IPS DF 6.9 (cell line): ENCODE measurements at regions not wholly inside any gene's neighbourhood (a gene's known extent, or its start where the extent isn't known, plus 50 kb on each side); places are given as distances from the start of the nearest gene placed in this dataset.

Experiments used
- DNase-seq: peaks from one replicate; pipeline ENCODE4 v3.0.0-alpha.2; 2013; ENCODE audit warnings: low read depth, low spot score
- H3K27ac ChIP-seq: one replicate; pipeline ENCODE4 v1.5.1; 2013; ENCODE audit warnings: low read length, control low read depth
- H3K27me3 ChIP-seq: 2 replicates; pipeline ENCODE4 v1.6.1; 2013; ENCODE audit warnings: mild to moderate bottlenecking, low read length; ENCODE audit not compliant: control insufficient read depth, insufficient read depth
- H3K36me3 ChIP-seq: 2 replicates; pipeline ENCODE4 v1.6.1; 2013; ENCODE audit warnings: low read length; ENCODE audit not compliant: control insufficient read depth, insufficient read depth
- H3K4me1 ChIP-seq: 2 replicates; pipeline ENCODE4 v1.6.1; 2013; ENCODE audit warnings: low read length; ENCODE audit not compliant: control insufficient read depth, insufficient read depth
- H3K4me3 ChIP-seq: 2 replicates; pipeline ENCODE4 v1.5.1; 2013; ENCODE audit warnings: mild to moderate bottlenecking, low read length
- H3K9me3 ChIP-seq: 2 replicates; pipeline ENCODE4 v1.6.1; 2013; ENCODE audit warnings: low read length, inconsistent platforms; ENCODE audit not compliant: control insufficient read depth, insufficient read depth
- WGBS: extraction: QIAGEN DNeasy Blood & Tissue Kit; methylation state at CpG from one replicate; pipeline ENCODE4 v1.1.7; 2013; ENCODE audit warnings: mixed read lengths, missing lambda C conversion rate; ENCODE audit not compliant: insufficient read length, insufficient coverage; 5-methylcytosine and 5-hydroxymethylcytosine counted together

DNA sequence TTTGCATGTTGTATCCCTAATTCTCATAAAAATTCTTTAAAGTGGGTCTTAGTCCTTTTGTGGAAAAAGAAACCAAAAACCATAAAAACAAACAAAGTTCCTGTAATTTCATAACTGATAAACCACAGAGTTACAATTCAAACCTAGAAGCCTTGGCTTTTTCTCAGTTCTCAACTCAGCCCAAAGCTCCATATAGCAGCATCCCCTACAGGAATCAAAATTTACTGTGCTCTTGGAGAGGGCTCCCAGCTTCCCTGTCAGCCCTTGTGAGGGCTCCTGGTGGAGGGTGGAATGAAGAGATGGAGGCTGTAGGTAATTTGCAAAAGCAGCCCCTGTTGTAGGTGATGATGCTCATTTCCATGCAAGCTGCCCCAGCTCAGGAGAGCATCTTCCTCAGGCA lies 506.1 kb upstream of the KIRREL3 start:
- H3K27ac ChIP-seq: no peak overlapping the region
- H3K36me3 ChIP-seq: no peaks in the 10 kb centered on the region
- H3K4me1 ChIP-seq: no peaks in the 10 kb centered on the region
- no peaks in the 10 kb centered on the region for H3K27me3 ChIP-seq
- no peak overlapping the region for H3K4me3 ChIP-seq
- no peaks in the 10 kb centered on the region for H3K9me3 ChIP-seq
- DNase-seq: no peak

DNA sequence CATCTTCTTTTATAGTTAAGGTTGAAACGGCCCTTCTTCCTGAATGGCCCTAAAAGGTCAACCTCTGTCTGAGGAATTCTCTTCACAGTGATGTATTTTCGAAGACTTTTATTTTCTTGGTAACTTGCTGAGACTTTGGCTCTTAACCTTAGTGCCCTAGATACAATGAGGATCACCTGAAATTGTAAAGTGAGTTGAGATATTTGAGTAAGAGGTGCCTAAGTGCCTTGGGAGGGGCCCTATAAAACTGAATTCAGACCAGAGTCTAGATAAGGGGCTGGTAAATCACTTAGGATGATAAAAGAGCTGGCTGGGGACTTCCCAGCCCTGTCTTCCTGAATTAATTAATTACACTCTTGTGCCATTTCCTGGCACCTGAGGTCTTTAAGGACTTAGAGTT lies 505.6 kb upstream of the KIRREL3 start:
- no peaks in the 10 kb centered on the region for H3K36me3 ChIP-seq
- no peak for DNase-seq
- no peaks in the 10 kb centered on the region for H3K9me3 ChIP-seq
- no CpG with 5 or more reads among the region's 2 CpGs for WGBS
- no peak overlapping the region for H3K4me3 ChIP-seq
- no peaks in the 10 kb centered on the region for H3K4me1 ChIP-seq
- no peaks in the 10 kb centered on the region for H3K27me3 ChIP-seq
- no peak overlapping the region for H3K27ac ChIP-seq

DNA sequence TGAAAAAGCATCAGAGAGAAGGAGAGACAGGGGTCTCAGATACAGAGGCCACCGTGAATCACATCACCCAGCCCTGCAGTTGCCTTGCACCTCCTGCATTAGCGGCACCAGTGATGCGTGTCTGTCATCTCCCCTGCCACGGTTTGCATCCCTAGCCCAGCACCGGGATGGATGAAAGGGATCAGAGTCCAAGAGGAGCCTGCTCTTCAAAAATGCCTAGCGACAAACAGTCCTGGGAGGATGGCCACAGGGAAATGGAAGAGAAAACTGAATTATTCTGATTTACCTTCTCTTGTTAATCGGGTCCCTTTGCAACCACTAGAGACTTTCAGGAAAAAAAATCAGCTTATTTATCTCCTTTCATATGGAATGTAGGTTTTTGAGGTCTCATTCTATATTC lies 495.6 kb upstream of the KIRREL3 start:
- no peak overlapping the region for H3K4me3 ChIP-seq
- WGBS: no CpG with 5 or more reads among the region's 7 CpGs
- H3K36me3 ChIP-seq: no peaks in the 10 kb centered on the region
- no peaks in the 10 kb centered on the region for H3K4me1 ChIP-seq
- no peak for DNase-seq
- H3K27ac ChIP-seq: no peak overlapping the region
- H3K9me3 ChIP-seq: no peaks in the 10 kb centered on the region; the same call in 1 of the 2 replicates
- no peaks in the 10 kb centered on the region for H3K27me3 ChIP-seq

DNA sequence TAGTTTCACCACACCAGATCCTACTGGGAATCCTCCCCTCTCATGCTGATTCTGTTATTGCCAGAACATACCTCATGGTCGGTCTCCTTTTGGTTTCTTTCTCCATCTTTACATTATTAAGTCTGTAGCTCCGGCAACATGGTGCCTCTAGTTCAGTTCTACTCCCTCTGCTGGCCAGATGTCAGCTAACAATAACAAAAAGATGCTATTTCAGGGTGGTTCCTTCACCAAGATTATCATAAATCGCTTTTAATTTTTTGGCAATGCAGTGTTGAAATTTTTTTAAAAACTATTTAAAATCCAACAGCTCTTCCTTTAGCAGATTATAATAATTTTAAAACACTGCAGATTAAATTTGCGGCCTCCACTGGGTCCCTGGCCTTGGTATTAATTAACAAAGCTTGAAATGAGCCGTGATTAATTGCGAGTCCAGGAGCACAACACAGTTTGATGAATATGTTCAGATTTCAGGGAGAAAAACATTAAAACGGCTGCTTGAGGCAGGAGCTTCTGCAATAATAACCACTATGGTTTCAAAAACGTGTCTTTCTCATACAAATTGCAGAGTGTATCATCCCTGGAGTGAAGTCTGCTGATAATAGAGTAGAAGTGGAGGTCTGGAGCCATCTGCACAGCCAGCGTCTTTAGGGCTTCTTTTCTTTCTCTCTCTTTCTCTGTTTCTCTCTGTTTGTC lies 492.9 kb upstream of the KIRREL3 start:
- Histone ChIP-seq H3K4me1 (no peaks in the 10 kb centered on the region), H3K36me3 (no peaks in the 10 kb centered on the region), H3K27me3 (no peaks in the 10 kb centered on the region), H3K27ac (no peak overlapping the region), H3K9me3 (no peaks in the 10 kb centered on the region; the same call in 1 of the 2 replicates), H3K4me3 (no peak overlapping the region)
- DNase-seq: no peak
- no CpG with 5 or more reads among the region's 9 CpGs for WGBS

DNA sequence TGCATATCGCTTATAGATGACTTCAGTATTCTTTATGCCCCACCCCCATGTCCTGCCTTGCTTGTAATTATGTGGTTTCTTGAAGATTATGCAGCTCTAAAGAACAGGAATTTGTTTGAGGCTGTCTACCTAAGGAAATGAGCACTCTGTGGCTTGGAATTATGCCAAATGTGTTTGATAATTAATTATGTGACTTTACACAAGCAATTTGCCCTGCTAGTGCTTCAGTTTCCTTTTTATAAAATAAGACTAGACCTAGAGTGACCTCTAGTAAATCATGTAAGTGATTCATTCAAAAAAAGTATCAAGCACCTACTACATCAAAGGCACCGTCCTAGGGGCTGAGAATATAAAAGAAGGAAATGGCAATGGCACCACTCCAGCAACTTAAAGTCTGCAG lies 491.5 kb upstream of the KIRREL3 start:
- H3K4me1 ChIP-seq: no peaks in the 10 kb centered on the region
- H3K36me3 ChIP-seq: no peaks in the 10 kb centered on the region
- no peak overlapping the region for H3K27ac ChIP-seq
- H3K27me3 ChIP-seq: no peaks in the 10 kb centered on the region
- H3K4me3 ChIP-seq: no peak overlapping the region
- WGBS: no CpG with 5 or more reads among the region's 2 CpGs
- no peaks in the 10 kb centered on the region; the same call in 1 of the 2 replicates for H3K9me3 ChIP-seq
- no peak for DNase-seq

DNA sequence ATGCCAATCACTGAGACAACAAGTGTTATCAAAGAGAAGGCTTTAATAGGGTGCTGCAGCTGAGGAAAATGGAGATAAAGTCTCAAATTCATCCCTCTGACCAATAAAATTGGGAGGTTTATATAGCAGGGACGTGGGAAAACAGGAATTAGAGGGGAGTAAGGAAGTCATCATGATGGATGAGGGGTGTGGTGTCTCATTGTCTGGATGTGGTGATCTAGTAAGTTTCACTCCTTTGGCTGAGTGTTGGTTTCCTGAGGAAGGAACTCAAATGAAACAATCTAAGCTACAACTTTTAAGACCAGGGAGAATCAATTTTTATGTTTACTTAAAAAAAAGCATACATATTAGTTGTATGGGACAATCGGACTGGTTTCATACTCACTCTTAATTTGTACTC lies 491.0 kb upstream of the KIRREL3 start:
- Histone ChIP-seq H3K4me3 (no peak overlapping the region), H3K27ac (no peak overlapping the region), H3K27me3 (no peaks in the 10 kb centered on the region), H3K4me1 (no peaks in the 10 kb centered on the region), H3K36me3 (no peaks in the 10 kb centered on the region), H3K9me3 (no peaks in the 10 kb centered on the region; the same call in 1 of the 2 replicates)
- DNase-seq: no peak
- no CpG with 5 or more reads among the region's 2 CpGs for whole genome bisulfite sequencing

DNA sequence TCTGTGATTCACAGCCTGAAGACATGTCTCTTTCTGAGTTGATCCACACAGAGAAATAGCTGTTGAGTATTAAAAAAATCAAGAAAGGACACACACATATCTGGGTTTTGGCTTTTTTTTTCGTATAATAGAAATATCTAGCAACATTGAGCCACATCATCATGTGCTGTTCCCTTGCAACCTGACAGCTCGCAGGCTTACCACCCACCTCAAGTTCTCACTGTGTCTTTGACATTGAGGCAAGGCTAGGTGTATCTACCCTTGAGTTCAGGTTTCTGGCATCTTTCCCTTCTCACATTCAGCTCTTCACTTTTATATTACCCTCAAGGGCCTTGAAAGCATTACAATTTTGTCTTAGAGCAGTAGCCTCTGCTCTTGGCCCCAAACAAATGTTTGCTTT lies 490.3 kb upstream of the KIRREL3 start:
- no peaks in the 10 kb centered on the region for H3K4me1 ChIP-seq
- no CpG with 5 or more reads among the region's 2 CpGs for WGBS
- DNase-seq: no peak
- no peaks in the 10 kb centered on the region for H3K36me3 ChIP-seq
- no peak overlapping the region for H3K4me3 ChIP-seq
- H3K9me3 ChIP-seq: no peaks in the 10 kb centered on the region; the same call in 1 of the 2 replicates
- no peak overlapping the region for H3K27ac ChIP-seq
- H3K27me3 ChIP-seq: no peaks in the 10 kb centered on the region

DNA sequence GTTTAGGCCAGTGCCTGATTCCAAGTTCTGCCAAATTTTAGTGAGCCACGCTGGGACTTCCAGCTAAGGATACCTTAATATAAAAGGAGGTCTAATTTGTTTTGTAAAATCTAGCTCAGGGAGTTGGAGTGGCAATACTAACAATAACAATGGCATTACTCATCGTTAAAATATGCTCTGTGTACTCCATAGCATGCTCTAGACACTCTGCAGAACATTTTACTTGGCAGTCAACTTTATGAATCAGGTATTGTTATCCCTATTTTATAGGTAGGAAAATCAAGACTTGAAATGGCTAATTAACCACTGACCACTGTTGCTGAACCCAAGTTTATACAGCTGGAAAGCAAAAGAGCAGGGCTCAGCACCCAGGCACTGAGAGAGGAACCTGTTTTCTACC lies 485.0 kb upstream of the KIRREL3 start:
- H3K4me3 ChIP-seq: no peak overlapping the region
- WGBS: no CpG with 5 or more reads among the region's 2 CpGs
- DNase-seq: no peak
- no peak overlapping the region for H3K27ac ChIP-seq
- H3K9me3 ChIP-seq: no peaks in the 10 kb centered on the region
- no peaks in the 10 kb centered on the region for H3K36me3 ChIP-seq
- no peaks in the 10 kb centered on the region for H3K4me1 ChIP-seq
- H3K27me3 ChIP-seq: no peaks in the 10 kb centered on the region

DNA sequence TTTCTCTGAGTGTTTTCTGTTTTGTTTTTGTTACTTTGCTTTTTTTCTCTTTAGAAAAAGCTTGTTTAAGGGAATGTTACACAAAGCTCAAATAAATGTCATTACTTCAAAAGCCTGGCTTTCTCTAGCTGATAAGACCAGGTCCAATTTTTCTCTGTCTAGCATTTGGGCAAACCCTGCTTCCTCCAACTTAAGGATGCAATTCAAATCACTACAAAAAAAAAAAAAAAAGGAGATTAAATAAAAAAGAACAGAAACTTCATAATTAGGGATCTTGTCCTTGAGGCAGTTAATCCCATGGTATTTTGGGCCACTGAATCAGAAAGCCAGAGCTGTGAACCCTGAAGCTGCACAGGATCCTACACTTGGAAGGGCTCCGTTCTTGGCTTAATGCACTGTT lies 480.8 kb upstream of the KIRREL3 start:
- H3K4me3 ChIP-seq: no peak overlapping the region
- no peak overlapping the region for H3K27ac ChIP-seq
- WGBS: no CpG with 5 or more reads among the region's 1 CpG
- H3K9me3 ChIP-seq: no peaks in the 10 kb centered on the region
- H3K36me3 ChIP-seq: no peaks in the 10 kb centered on the region
- DNase-seq: no peak
- H3K27me3 ChIP-seq: no peaks in the 10 kb centered on the region
- H3K4me1 ChIP-seq: no peaks in the 10 kb centered on the region

DNA sequence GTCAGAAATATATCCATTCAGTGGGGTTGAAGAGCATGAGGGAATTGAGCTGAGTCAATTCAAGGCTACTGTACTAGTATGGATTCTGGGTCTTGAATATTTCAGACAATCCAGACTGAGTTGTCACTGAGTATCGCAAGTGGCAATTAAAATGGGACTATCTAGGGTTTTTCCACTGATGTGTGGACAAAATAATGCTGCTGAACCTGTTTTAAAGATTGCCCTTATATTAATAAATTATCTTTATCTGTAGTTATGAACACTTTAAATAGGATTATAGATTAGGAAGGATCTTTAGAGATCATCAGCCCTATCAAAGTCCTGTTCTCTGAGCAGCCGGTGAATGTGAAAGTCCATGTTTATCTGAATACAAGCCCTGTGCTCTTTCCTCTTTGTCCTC lies 478.3 kb upstream of the KIRREL3 start:
- Histone ChIP-seq H3K27ac (no peak overlapping the region), H3K36me3 (no peaks in the 10 kb centered on the region), H3K27me3 (no peaks in the 10 kb centered on the region), H3K9me3 (no peaks in the 10 kb centered on the region), H3K4me3 (no peak overlapping the region), H3K4me1 (no peaks in the 10 kb centered on the region)
- no CpG with 5 or more reads among the region's 2 CpGs for WGBS
- DNase-seq: no peak

DNA sequence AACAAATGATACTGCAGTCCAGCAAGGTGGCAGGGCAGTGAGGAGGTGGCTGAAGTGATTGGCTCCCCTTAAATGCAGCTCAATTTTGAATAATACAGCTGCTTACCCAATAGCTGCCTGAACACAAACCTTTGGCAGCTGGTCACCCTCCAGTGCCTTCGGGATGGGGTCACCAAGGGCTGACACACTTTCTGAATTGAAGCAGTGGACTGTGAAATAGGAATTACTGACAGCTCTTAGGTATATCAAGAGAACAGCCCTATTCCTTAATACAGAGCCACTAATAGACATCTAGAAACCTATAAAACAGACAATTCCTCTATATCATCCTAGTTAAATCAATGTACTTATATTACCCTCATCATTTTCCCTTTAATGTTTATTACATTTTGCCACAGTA lies 474.2 kb upstream of the KIRREL3 start:
- WGBS: no CpG with 5 or more reads among the region's 1 CpG
- Histone ChIP-seq H3K4me1 (no peaks in the 10 kb centered on the region), H3K27me3 (no peaks in the 10 kb centered on the region), H3K27ac (no peak overlapping the region), H3K36me3 (no peaks in the 10 kb centered on the region), H3K4me3 (no peak overlapping the region), H3K9me3 (no peaks in the 10 kb centered on the region)
- no peak for DNase-seq
